ENCODE measurements at regions not wholly inside any gene's neighbourhood (a gene's known extent, or its start where the extent isn't known, plus 50 kb on each side); places are given as distances from the start of the nearest gene placed in this dataset.

DNA sequence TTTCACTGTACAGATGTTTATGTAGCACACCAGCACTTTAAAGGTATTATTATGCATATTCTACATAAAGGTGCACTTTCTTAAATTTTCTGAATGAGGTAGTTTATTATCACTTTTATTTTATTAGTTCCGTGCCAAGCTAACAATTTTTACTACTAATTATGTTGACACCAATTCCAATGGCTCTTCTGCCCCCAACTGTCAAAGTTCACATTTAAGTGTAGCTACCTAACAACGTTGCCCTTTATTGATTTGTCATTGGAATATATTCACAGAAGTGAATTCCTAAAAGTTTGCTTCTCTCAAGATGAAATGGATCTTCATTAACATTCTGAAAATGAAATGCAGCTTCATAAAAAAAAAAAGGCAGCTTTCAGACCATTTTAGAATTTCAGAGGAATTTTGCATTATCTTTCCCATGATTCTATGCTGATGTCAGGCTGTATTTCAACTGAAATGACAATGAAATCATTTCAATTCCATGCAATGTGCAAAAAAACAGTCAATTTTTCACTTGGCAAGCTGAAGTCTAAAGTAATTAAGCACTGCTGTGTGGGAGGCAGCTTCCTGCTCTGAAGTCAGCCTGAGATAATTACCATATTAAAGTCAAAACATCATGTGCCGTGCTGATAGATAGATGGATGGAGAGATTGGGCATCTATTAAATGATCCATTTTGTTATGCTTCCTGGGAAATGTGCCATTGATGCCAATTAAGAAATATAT lies 229.2 kb downstream of the TTLL7 start:
- DNase-seq, result no peak

DNA sequence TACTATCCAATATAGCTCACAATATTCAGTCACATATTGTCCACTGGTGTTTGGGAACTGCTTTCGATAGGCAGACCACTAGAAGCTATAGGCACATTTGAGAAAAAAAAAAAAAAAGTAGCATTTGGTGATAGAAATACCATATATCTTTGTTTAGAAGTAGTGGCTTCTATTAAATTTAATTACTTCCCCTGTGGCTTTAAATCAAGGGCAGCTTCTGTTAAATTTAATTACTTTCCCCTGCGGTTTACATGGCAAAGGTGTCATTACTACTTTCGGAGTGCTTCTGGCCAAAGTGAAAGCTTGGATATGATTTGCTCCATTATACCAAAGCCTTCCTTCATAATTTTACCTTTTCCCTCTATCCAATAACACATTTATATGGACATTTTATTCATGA lies 229.9 kb downstream of the TTLL7 start:
- no peak for DNase-seq

- no peak for DNase-seq
Measured at GRCh38 chr1:83766241-83766691, 232.7 kb downstream of the TTLL7 start.

DNA sequence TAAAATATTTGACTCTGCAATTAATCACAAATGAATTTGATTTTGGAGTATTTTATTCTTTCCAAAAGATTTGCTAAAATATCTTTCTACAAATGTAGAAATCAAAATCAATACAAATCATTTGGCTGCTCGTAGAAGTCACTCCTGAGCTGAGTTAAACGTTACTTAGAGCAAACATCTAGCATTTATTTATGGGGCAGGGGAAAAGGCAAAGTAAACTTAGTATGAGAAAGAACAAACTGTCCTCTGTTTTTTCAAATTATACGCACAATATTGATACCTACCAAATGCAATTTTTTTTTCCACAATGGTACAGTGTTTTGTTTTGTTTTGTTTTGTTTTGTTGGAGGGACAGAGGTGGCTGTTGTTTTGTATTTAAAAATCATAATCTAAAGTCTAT lies 233.8 kb downstream of the TTLL7 start:
- DNase-seq, result no peak

- DNase-seq, result no peak
Measured at GRCh38 chr1:83764209-83764608, 234.7 kb downstream of the TTLL7 start.

- DNase-seq, result no peak
Measured at GRCh38 chr1:83763361-83764095, 235.4 kb downstream of the TTLL7 start.

DNA sequence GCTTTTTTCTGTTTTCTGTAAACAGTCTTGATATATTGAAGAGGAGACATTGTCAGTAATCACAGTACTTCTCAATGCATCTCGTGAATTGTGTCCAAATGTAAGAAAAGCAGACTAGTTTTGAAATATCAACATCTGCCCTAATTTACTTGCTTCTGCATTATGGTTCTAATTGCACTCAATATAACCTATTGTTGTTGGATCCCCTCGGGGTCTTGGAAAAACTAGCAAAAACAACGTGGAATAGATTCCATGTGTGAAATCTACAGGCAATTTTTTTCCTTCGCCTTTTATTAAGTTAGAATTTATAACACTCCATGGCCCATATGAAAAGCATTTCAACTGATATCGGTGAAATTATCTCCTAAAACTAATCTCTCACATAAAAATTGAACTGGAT lies 236.5 kb downstream of the TTLL7 start:
- no peak for DNase-seq

DNA sequence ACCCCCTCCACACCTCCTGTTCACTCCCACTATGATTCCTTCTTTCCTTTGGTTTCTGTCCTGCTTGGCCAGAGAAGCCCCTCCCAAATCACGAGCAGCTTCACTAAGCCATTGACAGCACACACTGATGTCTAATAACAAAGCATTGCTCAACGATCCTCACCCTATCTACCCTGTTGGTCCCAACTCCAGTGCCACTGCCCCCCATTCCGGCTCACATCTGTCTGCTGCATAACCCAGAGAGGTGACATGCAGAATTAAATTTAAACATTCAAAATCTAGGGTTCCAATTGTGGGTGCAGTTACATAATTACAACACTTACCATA lies 236.9 kb downstream of the TTLL7 start:
- DNase-seq, result no peak

- DNase-seq, result peak; percentile 6 to 55
Measured at GRCh38 chr1:83761167-83762038, 237.5 kb downstream of the TTLL7 start.

- DNase-seq, result no peak
Measured at GRCh38 chr1:83760226-83761021, 238.5 kb downstream of the TTLL7 start.

DNA sequence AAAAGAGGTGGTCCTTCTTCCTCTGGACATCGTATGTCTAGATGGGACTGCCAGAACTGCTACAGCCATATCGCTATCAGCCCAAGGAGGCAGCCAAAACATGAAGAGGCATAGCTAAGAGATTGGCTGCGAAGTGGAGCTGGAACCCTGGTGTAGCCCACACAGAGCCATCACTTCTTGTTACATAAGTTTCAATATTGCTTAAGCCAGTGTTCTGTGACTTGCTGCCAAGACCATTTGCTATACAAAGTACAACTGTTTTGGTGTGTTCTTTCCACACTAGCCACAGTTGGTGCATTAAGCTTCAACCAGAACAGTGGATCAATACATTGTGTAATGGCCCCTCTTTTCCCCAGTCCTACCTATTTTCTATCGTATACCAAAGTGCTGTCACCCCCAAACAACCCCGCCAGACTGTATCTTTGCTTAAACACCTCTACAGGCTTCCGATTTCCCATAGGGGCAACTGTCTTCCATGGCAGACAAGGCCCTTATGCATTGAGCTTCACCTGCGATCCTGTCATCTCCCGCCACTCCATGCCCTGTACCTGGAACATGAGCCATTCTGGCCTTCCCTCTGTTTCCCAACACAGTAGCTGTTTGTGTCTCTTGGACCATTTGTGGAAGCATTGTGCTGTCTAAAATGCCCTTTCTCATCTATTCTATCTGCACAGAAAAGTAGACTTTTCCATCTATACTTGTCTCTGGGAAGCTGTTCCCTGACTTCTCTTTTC lies 241.8 kb downstream of the TTLL7 start:
- DNase-seq, result no peak

- DNase-seq, result no peak
Measured at GRCh38 chr1:83751602-83752001, 247.3 kb downstream of the TTLL7 start.

DNA sequence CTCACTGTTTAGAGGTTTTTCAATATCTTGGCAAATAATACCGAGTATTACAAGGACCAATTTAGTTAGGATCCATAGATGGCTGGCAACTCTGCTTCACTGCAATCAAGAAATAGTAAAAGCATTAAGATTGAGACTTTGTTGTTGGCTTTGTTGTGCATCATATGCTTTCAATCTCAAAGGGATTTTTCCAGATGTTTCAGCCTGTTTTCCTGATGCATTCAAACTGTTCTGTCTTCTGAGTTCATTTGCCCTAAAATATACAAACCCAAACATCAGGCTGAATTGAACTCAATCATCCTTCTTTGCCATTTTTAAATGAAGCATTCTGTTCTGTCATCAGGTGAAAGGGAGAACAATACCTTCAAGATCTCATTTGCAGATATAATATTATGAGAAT lies 248.7 kb downstream of the TTLL7 start:
- no peak for DNase-seq

GRCh38 chr1:83747853-83748482 lies 251.0 kb downstream of the TTLL7 start:
- no peak for DNase-seq

- DNase-seq, result no peak
Measured at GRCh38 chr1:83746234-83746633, 252.7 kb downstream of the TTLL7 start.

- no peak for DNase-seq
Measured at GRCh38 chr1:83742446-83742845, 256.5 kb downstream of the TTLL7 start.

GRCh38 chr1:83741770-83742169 lies 257.2 kb downstream of the TTLL7 start:
- DNase-seq, result no peak

GRCh38 chr1:83741348-83741747 lies 257.6 kb downstream of the TTLL7 start:
- DNase-seq, result no peak

GRCh38 chr1:83735526-83735925 lies 263.4 kb downstream of the TTLL7 start:
- no peak for DNase-seq

GRCh38 chr1:83734420-83734819 lies 264.5 kb downstream of the TTLL7 start:
- no peak for DNase-seq

DNA sequence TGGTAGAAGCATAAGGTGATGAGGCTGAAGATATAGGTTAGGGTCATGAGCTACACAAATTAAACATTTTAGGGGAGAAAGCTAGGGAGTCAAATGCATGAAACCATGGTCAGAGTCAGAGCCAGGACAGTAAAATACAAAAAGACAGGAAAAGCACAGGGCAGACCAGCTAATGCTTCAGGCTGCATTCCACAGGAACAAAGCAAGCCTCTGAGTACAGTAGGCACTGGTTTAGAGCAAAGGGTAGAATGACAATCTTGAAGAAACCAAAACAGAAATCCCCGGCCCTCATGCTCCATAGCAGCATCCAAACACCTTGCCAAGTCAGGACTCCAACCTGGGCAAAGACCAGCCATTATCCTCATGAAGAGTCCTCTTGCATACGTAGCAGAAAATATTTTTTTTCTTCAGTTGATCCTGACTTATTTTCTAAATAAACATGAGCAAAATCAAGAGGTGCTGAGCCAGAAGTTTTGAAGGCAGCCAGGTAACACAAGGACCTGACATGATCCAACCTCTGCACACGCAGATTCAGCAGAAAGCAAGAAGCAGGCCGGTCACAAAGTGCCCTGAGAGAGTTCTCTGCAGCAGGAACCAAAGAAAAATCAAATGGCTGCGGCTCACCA lies 273.1 kb downstream of the TTLL7 start:
- no peak for DNase-seq
